Fibroblast of pulmonary artery (primary cell): ENCODE measurements at regions not wholly inside any gene's neighbourhood (a gene's known extent, or its start where the extent isn't known, plus 50 kb on each side); places are given as distances from the start of the nearest gene placed in this dataset.

Experiments used
- DNase-seq: peaks from one replicate; pipeline ENCODE4 v3.0.0-alpha.2; 2010; ENCODE audit warnings: low read depth
- H3K4me3 ChIP-seq: replicated peaks from 2 replicates; pipeline ENCODE4 v1.5.1; 2011; ENCODE audit warnings: low read depth, mild to moderate bottlenecking, control low read depth, low read length, moderate library complexity
- TF ChIP-seq, protein P1 (sequence below): IDR thresholded peaks from 2 replicates; pipeline ENCODE4 v1.5.1; 2011; ENCODE audit warnings: mild to moderate bottlenecking, control low read depth, low read length, inconsistent platforms; ENCODE audit errors: missing control alignments

DNA sequence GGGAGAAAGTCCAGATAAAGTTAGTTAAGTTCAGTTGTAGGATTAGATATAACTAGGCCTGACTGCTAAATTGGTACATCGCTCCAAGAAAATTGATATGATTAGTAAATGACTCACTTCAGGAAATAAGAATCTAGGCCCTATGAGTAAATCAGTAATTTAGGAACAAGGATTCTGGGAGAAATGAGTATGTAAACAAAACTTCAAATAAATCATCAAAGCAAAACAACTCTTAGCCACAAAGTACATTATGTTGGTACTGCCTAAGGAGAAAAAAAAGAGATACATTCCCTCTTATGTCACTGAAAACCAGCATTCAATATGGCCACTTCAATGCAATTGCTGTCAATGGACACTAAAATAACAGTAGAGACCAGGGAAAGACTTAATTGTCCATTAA lies 529.1 kb downstream of the ZNF804A start:
- TF ChIP-seq, protein P1, sequence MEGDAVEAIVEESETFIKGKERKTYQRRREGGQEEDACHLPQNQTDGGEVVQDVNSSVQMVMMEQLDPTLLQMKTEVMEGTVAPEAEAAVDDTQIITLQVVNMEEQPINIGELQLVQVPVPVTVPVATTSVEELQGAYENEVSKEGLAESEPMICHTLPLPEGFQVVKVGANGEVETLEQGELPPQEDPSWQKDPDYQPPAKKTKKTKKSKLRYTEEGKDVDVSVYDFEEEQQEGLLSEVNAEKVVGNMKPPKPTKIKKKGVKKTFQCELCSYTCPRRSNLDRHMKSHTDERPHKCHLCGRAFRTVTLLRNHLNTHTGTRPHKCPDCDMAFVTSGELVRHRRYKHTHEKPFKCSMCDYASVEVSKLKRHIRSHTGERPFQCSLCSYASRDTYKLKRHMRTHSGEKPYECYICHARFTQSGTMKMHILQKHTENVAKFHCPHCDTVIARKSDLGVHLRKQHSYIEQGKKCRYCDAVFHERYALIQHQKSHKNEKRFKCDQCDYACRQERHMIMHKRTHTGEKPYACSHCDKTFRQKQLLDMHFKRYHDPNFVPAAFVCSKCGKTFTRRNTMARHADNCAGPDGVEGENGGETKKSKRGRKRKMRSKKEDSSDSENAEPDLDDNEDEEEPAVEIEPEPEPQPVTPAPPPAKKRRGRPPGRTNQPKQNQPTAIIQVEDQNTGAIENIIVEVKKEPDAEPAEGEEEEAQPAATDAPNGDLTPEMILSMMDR, result no peak
- no peak overlapping the region for H3K4me3 ChIP-seq
- DNase-seq, result peak; percentile 1

DNA sequence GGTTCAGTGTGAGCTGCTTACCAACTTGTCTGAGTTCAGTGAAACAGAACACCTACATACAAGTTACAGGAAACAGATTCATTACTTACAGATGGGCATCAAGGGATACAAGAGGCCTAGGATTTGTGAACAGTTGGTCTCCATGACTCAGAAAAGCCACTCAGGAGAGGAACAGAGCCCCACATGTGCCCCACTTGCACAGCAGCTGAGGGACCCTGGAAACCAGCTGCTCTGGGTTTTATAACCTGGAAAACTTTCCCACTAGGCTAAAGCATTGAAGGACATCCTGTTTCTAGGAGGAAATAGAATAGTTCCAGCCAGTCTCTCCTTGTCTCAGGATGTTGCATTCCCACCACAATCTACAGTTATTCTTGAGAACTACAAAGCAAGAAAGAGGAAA lies 530.0 kb downstream of the ZNF804A start:
- TF ChIP-seq, protein P1, result no peak

DNA sequence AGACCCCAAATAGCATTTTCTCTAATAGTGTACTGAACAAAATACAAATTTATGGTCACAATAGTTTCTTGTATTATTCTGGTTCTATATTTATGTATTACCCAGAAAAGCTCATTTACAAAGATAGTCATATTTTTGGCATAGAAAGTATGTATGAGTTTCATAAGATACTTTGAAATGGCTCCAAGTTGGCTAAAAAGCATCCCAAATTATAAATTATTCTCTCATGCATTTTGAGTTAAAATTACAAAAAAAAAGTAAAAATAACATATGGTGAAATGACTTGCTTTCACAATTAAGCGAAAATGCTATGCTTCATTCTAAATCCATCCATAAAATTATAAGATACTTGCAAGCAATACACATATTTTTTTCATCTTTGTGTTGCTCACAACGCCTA lies 530.7 kb downstream of the ZNF804A start:
- H3K4me3 ChIP-seq, result no peak overlapping the region
- no peak for DNase-seq
- TF ChIP-seq, protein P1, result no peak

More for the DNA sequence above, 530.0 kb downstream of the ZNF804A start:
- no peak overlapping the region for H3K4me3 ChIP-seq
- no peak for DNase-seq

DNA sequence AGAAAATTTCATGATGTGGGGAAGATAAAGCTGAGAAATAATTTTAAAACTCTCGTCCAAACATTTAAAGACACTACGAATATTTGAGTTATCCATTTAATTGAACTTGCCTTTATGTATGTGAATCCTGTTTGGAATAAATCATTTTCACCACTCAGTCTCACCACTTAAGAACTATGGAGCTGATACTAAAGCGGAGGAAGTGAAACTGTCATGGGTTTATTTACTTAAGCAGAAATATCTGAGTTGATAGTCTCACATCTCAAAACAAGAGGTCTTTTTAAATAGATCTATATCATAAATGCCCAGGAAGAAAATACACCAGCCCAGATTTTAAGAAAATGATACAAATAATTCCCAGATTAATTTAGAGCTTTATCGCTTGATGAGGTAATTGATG lies 532.4 kb downstream of the ZNF804A start:
- TF ChIP-seq, protein P1, result no peak
- no peak for DNase-seq
- no peak overlapping the region for H3K4me3 ChIP-seq

DNA sequence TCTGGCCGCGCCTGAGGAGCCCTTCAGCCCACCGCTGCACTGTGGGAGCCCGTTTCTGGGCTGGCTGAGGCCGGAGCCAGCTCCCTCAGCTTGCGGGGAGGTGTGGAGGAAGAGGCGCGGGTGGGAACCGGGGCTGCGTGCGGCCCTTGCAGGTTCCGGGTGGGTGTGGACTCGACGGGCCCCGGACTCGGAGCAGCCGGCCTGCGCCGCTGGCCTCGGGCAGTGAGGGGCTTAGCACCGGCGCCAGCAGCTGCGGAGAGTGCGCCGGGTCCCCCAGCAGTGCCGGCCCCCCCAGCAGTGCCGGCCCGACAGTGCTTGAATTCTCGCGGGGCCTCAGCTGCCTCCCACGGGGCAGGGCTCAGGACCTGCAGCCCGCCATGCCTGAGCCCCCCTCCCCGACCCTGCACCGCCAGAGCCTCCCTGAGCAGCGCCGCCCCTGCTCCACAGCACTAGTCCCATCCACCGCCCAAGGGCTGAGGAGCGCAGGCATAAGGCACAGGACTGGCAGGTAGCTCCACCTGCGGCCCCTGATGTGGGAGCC lies 534.2 kb downstream of the ZNF804A start:
- TF ChIP-seq, protein P1, result no peak
- no peak overlapping the region for H3K4me3 ChIP-seq
- DNase-seq, result no peak

DNA sequence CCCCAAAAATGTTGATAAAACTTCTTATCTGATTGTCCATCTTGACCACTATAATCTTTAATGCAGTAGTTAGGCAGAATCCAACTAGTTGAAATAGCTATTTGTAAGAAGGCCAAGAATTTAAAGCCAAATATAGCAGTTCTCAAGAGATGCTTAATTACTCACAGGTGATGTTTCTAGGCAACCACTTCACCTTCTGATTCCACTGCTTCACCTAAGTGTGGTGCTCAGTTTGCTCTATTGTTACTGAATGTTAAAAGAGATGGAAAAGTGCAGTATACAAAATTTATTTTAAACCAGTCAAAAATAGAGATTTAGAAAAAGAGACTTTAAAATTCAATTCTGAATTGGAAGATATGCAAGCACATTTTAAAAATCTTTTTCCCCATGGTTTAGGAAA lies 539.4 kb downstream of the ZNF804A start:
- H3K4me3 ChIP-seq, result no peak overlapping the region
- TF ChIP-seq, protein P1, result no peak
- DNase-seq, result no peak

DNA sequence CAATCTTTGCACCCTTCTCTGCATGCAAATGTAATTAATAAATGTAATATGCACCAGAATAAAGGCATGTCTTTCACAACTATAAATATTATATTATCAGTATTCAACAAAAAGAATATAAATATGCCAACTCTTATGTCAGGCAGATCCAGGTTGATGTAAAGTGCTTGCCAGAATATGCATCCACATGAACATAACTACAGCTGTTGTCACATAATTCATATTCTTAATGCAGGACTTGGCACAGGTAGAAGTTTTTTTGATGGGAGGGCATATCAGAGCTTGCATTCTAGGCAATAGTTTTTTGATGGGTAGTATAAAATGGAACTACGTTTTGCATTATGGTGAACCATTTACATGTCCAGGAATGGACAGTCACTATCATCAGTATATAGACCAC lies 544.3 kb downstream of the ZNF804A start:
- TF ChIP-seq, protein P1, result no peak
- no peak for DNase-seq
- no peak overlapping the region for H3K4me3 ChIP-seq
